ENCODE measurements at regions not wholly inside any gene's neighbourhood (a gene's known extent, or its start where the extent isn't known, plus 50 kb on each side); places are given as distances from the start of the nearest gene placed in this dataset.

- Mint-ChIP-seq H3K4me1 (ENCODE audit: unreplicated experiment) (peaks cover 10% of the 10 kb centered on the region), H3K36me3 (no peaks in the 10 kb centered on the region), H3K27me3 (peaks cover 14% of the 10 kb centered on the region), H3K9me3 (no peaks in the 10 kb centered on the region), H3K27ac (peak overlapping the region; percentile 18), H3K4me3 (no peak overlapping the region)
- DNase-seq (ENCODE audit: extremely low spot score, unreplicated experiment) = no peak
- no peak for TF ChIP-seq CTCF (conservative IDR thresholded peaks at IDR 0.05)
Measured at GRCh38 chr17:33370401-33370800, 77.3 kb upstream of the ASIC2 start.

DNA sequence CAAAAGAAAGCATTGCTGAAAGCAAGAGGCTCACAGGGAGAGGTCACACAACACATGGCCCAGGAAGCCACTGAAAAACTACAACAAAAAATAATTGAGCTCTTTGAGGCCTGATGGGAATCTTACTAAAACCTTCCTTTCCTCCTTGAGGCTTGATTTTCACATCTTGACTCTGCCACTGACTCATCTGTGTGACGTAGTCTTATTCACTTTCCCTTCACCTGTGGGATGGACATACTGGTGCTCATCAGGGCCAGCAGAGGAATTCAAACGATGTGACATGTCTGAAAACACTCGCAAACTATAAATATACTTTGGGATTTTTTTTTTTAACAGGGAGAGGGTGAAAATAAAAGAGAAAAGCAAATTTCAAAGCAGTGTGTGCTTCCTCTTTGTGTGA, 78.3 kb upstream of the ASIC2 start:
- no peaks in the 10 kb centered on the region for H3K36me3 Mint-ChIP-seq
- H3K4me3 Mint-ChIP-seq = no peak overlapping the region
- no peaks in the 10 kb centered on the region for H3K9me3 Mint-ChIP-seq
- TF ChIP-seq CTCF (conservative IDR thresholded peaks at IDR 0.05) = no peak
- DNase-seq (ENCODE audit: extremely low spot score, unreplicated experiment) = no peak
- peaks cover 10% of the 10 kb centered on the region for H3K4me1 Mint-ChIP-seq (ENCODE audit: unreplicated experiment)
- H3K27me3 Mint-ChIP-seq = peaks cover 10% of the 10 kb centered on the region
- peak overlapping the region; percentile 83 for H3K27ac Mint-ChIP-seq

DNA sequence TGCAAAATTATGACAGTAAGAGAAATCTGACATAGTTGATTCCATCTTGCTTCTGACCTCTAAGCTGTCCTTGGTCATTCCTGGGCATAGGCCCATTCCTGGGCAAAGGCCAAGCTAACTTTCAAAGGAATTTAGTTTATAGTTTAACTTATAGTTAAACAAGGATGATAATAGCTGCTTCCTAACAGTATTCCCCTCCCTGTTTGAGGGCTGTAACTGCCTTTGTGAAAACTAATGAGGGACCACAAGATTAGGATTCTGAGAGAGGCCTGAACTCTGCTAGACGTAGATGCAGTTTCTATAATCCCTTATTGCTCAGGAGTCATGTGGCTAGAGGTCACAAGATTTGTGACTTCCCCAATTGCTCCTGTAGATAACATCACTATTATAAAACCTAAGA, 80.2 kb upstream of the ASIC2 start:
- H3K27me3 Mint-ChIP-seq = peaks cover 10% of the 10 kb centered on the region
- H3K27ac Mint-ChIP-seq = no peak overlapping the region
- peaks cover 5% of the 10 kb centered on the region for H3K4me1 Mint-ChIP-seq (ENCODE audit: unreplicated experiment)
- no peaks in the 10 kb centered on the region for H3K36me3 Mint-ChIP-seq
- no peak for TF ChIP-seq CTCF (conservative IDR thresholded peaks at IDR 0.05)
- no peak for DNase-seq (ENCODE audit: extremely low spot score, unreplicated experiment)
- H3K9me3 Mint-ChIP-seq = no peaks in the 10 kb centered on the region
- H3K4me3 Mint-ChIP-seq = no peak overlapping the region

- H3K9me3 Mint-ChIP-seq = no peaks in the 10 kb centered on the region
- H3K27ac Mint-ChIP-seq = no peak overlapping the region
- TF ChIP-seq CTCF (conservative IDR thresholded peaks at IDR 0.05) = no peak
- no peaks in the 10 kb centered on the region for H3K36me3 Mint-ChIP-seq
- H3K4me1 Mint-ChIP-seq (ENCODE audit: unreplicated experiment) = peaks cover 5% of the 10 kb centered on the region
- peaks cover 11% of the 10 kb centered on the region for H3K27me3 Mint-ChIP-seq
- DNase-seq (ENCODE audit: extremely low spot score, unreplicated experiment) = no peak
- no peak overlapping the region for H3K4me3 Mint-ChIP-seq
Measured at GRCh38 chr17:33375103-33375502, 82.0 kb upstream of the ASIC2 start.

GRCh38 chr17:33375783-33376182, 82.7 kb upstream of the ASIC2 start:
- Mint-ChIP-seq H3K9me3 (no peaks in the 10 kb centered on the region), H3K27ac (no peak overlapping the region), H3K4me1 (ENCODE audit: unreplicated experiment) (peaks cover 5% of the 10 kb centered on the region)

More at GRCh38 chr17:33375783-33376182, 82.7 kb upstream of the ASIC2 start:
- no peak for DNase-seq (ENCODE audit: extremely low spot score, unreplicated experiment)
- TF ChIP-seq CTCF (conservative IDR thresholded peaks at IDR 0.05) = no peak
- peaks cover 11% of the 10 kb centered on the region for H3K27me3 Mint-ChIP-seq
- no peaks in the 10 kb centered on the region for H3K36me3 Mint-ChIP-seq
- no peak overlapping the region for H3K4me3 Mint-ChIP-seq
